Panc1 (cell line): ENCODE measurements at regions not wholly inside any gene's neighbourhood (a gene's known extent, or its start where the extent isn't known, plus 50 kb on each side); places are given as distances from the start of the nearest gene placed in this dataset.

Experiments used
- ATAC-seq: fragments of 200-7000 bp; cut with Tn5 transposase; 2 replicates; pipeline ENCODE4 v1.9.1; 2020; ENCODE audit warnings: mild to moderate bottlenecking, moderate library complexity
- BruUV-seq: library from RNA; stranded (reverse); fragments of 400-500 nt; replicated peaks from 2 replicates; lab custom pipeline; 2021; lab: Mats Ljungman, UMichigan
- CTCF ChIA-PET: fragments of 300-600 bp; sonication (Branson Sonifier 250); formaldehyde crosslinking; loops from one replicate; lab custom pipeline; 2022; ENCODE audit warnings: antibody characterized with exemption; lab: Charles Lee
- POLR2A ChIA-PET: fragments of 300-600 bp; sonication (Branson Sonifier 250); formaldehyde crosslinking; loops from one replicate; lab custom pipeline; 2022; ENCODE audit warnings: antibody characterized with exemption; lab: Charles Lee
- DNase-seq: peaks from one replicate; pipeline ENCODE4 v3.0.0-alpha.2; 2010; ENCODE audit warnings: low read depth, low spot score
- H3K27ac ChIP-seq: 2 replicates; pipeline ENCODE4 v1.5.1; 2011; ENCODE audit warnings: mild to moderate bottlenecking, low read length, inconsistent platforms
- H3K27me3 ChIP-seq: fragments of 200-500 bp; sonication (Bioruptor generic); 2 replicates; pipeline ENCODE4 v1.6.0; 2014; ENCODE audit warnings: low read length, inconsistent platforms; ENCODE audit not compliant: control insufficient read depth, insufficient read depth
- H3K36me3 ChIP-seq: fragments of 200-500 bp; sonication (Bioruptor generic); 2 replicates; pipeline ENCODE4 v1.5.1; 2014; ENCODE audit warnings: inconsistent platforms, mild to moderate bottlenecking, low read length, moderate library complexity; ENCODE audit not compliant: control insufficient read depth, insufficient read depth
- H3K4me1 ChIP-seq: 2 replicates; pipeline ENCODE4 v1.5.1; 2011; ENCODE audit warnings: inconsistent platforms, mild to moderate bottlenecking, low read length, moderate library complexity; ENCODE audit not compliant: control insufficient read depth, insufficient read depth
- H3K4me3 ChIP-seq, 2 experiments: 2 replicates each; pipeline ENCODE4 v1.5.1; 2011 to 2012; ENCODE audit warnings: low read depth in 2 of 2, low read length in 2 of 2, mild to moderate bottlenecking in 2 of 2, inconsistent platforms in 1 of 2, moderate library complexity in 1 of 2
- H3K9me3 ChIP-seq: fragments of 200-500 bp; sonication (Bioruptor generic); 2 replicates; pipeline ENCODE4 v1.5.1; 2014; ENCODE audit warnings: low read depth, mild to moderate bottlenecking, inconsistent platforms, low read length, moderate library complexity; ENCODE audit not compliant: control insufficient read depth, insufficient read depth
- CTCF ChIP-seq: fragments of 450-650 bp; IDR thresholded peaks from 2 replicates; pipeline ENCODE4 v1.5.1; 2017; ENCODE audit warnings: mild to moderate bottlenecking
- POLR2AphosphoS5 ChIP-seq: IDR thresholded peaks from 2 replicates; pipeline ENCODE4 v1.6.1; 2012; ENCODE audit warnings: mild to moderate bottlenecking, low read depth, low read length, moderate library complexity
- REST ChIP-seq, 2 experiments: IDR thresholded peaks; 2 replicates each; pipeline ENCODE4 v1.6.1; 2011 to 2012; ENCODE audit warnings: low read depth in 2 of 2, control low read depth in 1 of 2, low read length in 1 of 2, mild to moderate bottlenecking in 1 of 2, moderate library complexity in 1 of 2; ENCODE audit not compliant: insufficient read depth in 1 of 2
- SIN3A ChIP-seq: IDR thresholded peaks from 2 replicates; pipeline ENCODE4 v1.6.1; 2012; ENCODE audit warnings: low read depth, mild to moderate bottlenecking, low read length, moderate library complexity, borderline replicate concordance; ENCODE audit not compliant: insufficient read depth
- TCF7L2 ChIP-seq: IDR thresholded peaks from 2 replicates; pipeline ENCODE4 v1.6.1; 2011; ENCODE audit warnings: mild to moderate bottlenecking, low read depth, low read length, inconsistent platforms
- in situ Hi-C: cut with HindIII; loops from 2 replicates; pipeline ENCODE4 v1.10.0; 2016; ENCODE audit warnings: low sequenced_read_pairs, low pct_unique_long_range_greater_than_20kb
- intact Hi-C: fragments of 100-400 bp; cut with micrococcal nuclease; formaldehyde crosslinking; loops from one replicate; pipeline ENCODE4 v1.10.0; 2022; ENCODE audit not compliant: unreplicated experiment

- CTCF ChIA-PET = no interaction called here
These were observed 608.1 kb downstream of the QKI start for GRCh38 chr6:164022632-164023031.

GRCh38 chr6:164021589-164022250, 607.2 kb downstream of the QKI start:
- no peak for DNase-seq
- Histone ChIP-seq H3K27ac (no peak overlapping the region), H3K27me3 (no peaks in the 10 kb centered on the region), H3K36me3 (no peaks in the 10 kb centered on the region), H3K4me1 (no peaks in the 10 kb centered on the region), H3K4me3 (no peak overlapping the region), H3K9me3 (no peaks in the 10 kb centered on the region)
- TF ChIP-seq CTCF (no peak), REST (IDR thresholded peaks at IDR 0.05; ENCODE audit: insufficient read depth in 1 of 2, low read depth in 2 of 2, low read length in 1 of 2) (no peak), POLR2AphosphoS5 (no peak), SIN3A (no peak), TCF7L2 (no peak)
- intact Hi-C loops (no loop called here), in situ Hi-C loops (no loop called here)
- no TSS peak for BruUV-seq
- ChIA-PET CTCF (no interaction called here), POLR2A (no interaction called here)
- ATAC-seq = no peak

More at GRCh38 chr6:164022632-164023031, 608.1 kb downstream of the QKI start:
- in situ Hi-C loops (no loop called here), intact Hi-C loops (no loop called here)
- no peak for ATAC-seq
- H3K4me3 ChIP-seq = no peak overlapping the region
- no peak for TF ChIP-seq TCF7L2
- no peak for TF ChIP-seq SIN3A
- TF ChIP-seq REST (IDR thresholded peaks at IDR 0.05; ENCODE audit: insufficient read depth in 1 of 2, low read depth in 2 of 2, low read length in 1 of 2) = no peak
- TF ChIP-seq CTCF = no peak
- no peak for TF ChIP-seq POLR2AphosphoS5
- H3K36me3 ChIP-seq = no peaks in the 10 kb centered on the region
- no peaks in the 10 kb centered on the region for H3K27me3 ChIP-seq
- H3K4me1 ChIP-seq = no peaks in the 10 kb centered on the region
- no peak for DNase-seq
- no peak overlapping the region for H3K27ac ChIP-seq
- no peaks in the 10 kb centered on the region for H3K9me3 ChIP-seq
- POLR2A ChIA-PET = no interaction called here
- BruUV-seq = no TSS peak
